HPDE6-E6E7 (cell line): ENCODE measurements at regions not wholly inside any gene's neighbourhood (a gene's known extent, or its start where the extent isn't known, plus 50 kb on each side); places are given as distances from the start of the nearest gene placed in this dataset.

Experiments
- DNase-seq: peaks from one replicate; pipeline ENCODE4 v3.0.0; 2011; ENCODE audit warnings: missing footprints; ENCODE audit errors: extremely low spot score

DNA sequence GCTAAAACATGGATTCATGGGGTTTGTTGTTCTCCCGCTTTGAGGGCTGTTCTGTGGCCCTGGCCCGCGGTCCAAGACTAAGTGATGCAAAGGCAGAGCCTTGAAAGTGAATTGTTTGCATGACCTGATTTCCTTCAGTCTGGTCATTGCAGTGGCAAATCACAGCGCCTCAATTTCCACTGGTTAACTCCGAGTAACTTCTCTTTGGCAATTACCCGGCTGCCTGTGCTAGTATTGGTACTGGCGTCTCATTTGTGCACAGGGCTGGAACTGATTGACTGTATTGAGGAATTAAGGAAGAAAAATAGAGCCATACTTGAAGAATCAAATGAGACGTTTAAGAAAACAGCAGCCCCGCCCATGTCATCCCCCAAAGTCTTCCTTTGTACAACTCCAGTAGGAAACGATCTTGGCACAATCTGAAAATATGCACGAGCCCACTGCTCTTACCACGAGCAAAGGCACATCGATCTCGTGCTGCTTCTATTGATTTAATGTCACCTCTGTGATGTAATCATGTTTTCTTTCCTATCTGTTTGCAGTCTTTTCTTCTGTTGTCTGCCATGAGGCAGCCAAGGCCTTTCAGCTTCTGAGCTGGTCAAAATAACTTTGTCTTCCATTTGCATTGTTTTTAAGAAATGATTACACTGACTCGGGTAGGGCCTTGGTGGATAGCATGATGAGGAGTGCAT, 60.6 kb upstream of the SHH start:
- DNase-seq: no peak

DNA sequence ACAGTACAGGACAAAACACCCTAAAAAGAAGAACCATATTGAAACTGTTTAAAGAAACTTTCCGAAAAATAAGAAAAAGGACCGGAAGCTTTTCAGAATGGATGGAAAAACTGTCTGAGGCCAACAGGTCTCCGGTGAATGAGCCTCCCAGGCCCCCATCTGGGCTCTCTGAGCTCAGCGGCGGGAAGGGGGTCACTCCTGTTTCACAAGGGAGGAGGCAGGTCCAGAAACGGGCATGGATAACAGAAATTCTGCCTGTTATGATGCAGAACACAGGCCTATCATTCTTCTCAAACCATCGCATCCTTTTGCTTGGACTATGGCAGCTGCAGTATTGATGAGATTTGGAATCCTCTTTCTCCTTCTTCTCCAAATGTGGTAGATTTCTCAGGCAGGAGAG, 58.9 kb upstream of the SHH start:
- no peak for DNase-seq

DNA sequence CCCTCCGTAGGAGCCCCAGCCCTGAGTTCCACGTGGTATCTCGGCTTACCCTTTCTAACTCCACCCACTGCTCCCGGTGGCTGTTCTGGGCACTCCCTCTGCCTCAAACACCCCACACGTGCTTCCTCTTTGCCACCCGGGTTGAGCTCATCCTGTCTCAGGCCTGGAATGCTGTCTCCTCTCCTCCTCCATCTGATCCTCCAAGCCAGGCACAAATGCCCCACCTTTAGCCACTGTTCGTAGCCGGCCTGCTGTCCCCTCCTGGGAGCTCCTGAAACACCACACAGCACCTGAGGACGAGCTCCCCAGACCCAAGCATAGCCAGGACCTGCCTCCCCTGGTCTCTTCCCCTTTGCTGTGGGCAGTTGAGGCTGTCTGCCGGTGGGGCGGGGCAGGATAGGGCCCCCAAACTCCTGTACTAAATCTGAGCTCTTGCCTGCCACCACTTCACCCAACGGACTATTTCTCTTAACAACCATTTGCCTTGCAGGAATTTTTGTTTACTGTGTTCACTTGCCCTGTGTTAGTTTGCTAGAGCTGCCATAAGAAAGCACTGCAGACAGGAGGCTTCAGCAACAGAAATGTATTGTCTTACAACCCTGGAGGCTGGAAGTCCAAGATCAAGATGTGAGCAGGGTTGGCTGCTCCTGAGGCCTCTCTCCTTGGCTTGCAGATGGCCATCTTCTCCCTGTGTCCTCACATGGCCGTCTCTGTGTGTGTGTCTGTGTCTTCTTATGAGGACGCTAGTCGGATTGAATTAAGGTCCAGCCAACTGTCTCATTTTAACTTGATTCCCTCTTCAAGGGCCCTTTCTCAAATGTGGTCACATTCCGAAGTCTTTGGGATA, 58.3 kb upstream of the SHH start:
- no peak for DNase-seq

DNA sequence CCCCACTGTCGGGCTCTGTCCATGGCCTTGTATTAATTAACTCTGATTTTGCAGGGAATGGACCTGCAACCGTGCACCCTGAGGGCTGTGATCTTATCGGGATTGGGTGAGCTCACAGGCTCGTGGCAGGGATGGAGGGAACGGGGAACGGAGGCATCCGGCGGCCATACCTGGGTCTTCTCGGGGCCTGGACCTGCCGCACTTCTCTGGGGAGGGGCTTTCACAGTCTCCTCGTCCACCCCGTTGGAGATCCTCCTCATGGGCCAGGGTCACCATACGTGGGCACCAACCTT, 57.5 kb upstream of the SHH start:
- DNase-seq: no peak

DNA sequence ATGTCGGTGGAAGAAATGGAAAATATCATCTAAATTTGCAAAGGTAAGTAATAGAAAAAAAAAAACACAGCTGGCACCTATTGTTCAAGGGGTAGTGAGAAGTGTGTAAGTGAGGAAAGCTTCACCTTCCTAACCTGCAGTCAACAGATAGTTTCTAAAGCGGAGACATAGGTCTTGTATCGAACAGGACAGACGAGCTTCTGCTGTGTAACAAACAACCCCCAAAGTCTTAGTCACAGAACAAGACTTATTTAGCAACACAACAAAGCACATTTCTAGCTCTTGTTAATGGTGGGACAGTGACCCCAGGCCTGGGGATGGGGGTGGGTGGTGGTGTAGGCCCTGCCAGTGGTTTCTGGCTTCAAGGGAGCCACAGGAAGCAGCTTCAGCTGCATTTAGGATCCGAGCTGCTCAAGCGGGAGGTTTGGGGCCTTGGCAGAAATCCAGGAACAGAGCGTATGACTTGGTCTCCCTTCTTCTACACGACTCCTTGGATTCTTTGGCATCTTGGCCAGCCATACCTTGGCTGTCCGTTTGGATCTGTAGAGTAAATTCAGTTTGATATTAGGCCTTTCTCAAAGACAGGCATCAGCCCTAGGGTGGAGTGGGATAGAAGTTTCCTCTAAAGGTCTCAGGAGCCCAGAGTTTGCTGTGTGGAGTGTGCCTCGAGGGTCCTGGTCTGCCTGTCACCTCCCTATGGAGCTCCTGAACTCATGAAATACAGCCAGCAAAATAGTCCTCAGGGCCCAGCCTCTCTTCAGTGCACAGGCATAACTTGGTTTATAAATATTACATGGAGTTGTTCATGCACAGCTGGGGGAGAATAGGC, 56.9 kb upstream of the SHH start:
- DNase-seq: no peak

DNA sequence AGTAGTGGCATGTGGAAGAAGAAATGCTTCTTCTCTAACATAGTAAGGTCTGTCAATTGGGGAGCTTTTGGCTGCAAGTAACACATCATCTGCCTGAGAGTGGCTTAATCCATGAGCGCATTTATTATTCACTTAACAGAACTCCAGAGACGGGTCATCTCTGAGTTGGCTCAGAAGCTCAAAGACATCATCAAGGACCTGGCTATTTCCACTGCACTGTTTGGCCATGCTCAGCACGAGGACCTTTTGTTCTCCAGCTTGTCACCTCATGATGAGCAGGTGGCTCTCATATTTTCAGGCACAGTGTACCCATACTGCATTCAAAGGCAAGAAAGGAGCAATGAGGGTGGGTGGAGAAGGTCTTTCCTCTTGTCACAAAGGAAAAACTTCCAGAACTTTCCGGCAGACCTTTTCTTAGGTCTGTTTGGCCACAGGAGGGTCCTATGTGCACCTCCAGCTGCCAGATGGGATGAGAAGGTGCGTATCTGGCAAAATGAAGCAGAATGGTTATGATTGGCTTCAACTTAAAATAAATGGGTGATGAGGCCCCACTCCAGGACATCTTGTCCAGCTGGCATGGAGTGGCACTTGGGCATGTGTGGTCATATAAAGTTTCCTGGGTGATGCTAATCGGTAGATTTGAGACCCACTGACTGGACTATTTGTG, 55.6 kb upstream of the SHH start:
- no peak for DNase-seq

DNA sequence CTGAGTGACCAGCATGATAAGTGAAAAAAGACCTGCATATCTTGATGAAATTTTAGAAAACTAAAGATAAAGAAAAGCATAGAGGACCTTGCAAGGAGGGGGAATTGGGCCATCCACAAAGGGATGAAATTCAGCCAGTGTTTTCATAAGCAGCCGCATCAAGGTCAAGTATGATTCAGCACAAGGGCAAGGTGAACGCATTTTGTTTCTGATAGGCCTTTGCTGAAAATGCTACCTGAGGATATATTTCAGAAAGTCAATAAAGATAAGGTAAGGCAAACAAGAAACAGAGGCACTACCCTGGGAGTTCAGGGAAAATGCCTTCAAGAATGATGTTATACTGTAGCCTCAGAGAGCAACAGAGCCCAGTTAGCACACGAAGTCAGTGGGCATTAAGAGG, 55.0 kb upstream of the SHH start:
- no peak for DNase-seq

DNA sequence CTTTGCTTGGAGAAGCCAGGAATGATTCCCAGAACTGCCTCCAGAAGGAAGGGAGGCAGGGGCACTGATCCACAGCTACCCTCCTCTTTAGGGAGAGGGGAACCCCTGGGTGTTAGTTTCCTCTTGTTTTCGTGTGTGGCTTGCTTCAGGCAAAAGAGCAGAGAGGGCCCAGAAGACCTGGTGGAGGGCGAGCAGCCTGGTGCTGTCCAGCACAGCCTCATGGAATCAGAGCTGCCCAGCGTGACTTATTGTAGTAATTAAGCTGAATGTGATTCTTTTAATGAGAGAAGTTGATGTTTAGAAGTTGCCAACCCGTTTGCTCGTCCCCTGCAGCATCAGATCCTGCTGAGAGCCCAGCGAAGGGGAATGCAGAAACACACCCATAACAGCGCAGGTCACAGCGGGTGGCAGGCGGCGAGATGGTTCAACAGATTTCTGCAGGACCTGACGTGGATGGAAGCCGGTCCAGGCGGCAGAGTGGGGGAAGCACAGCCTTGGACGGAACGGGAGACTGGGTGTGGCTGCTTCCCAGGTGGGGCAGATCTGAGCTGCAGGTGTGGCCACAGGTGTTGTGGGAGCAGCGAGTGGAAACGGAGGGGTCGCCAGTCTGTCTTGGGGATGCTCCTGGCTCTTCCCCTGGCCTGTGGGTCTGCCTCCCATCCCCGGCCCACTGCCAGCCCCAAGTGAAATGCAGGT, 53.7 kb upstream of the SHH start:
- no peak for DNase-seq

DNA sequence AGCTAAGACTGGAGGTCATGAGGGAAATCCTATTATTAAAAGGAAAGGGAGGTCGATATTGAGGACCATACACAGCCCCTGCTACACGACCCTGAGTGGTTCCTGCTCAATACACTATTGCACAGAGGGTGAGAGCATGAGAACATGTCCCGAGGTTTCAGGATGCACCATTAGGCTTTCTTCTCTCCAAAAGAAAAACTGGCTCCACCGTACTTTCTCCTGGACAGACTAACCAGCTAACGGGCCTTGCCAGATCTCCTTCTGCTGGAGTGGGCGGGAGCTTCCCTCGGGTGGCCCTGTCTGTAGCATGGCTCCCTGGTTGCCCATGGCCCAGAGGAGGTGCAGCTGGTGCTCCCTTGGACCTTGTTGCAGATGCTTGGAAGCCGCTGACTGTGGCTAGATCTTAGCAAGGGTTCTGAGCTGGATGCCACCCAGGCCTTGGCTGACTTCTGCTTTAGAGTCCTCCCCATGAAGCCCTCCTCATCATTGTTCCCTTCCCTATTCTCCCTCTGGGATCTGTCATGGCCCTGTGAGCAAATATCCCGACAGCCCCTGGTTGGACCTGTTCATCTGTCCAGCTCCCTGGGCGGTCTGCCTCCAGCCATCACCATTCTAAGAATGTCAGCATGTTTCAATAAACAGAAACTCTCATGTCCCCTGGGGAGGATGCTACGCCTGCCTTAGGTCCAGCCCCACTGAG, 52.9 kb upstream of the SHH start:
- no peak for DNase-seq

DNA sequence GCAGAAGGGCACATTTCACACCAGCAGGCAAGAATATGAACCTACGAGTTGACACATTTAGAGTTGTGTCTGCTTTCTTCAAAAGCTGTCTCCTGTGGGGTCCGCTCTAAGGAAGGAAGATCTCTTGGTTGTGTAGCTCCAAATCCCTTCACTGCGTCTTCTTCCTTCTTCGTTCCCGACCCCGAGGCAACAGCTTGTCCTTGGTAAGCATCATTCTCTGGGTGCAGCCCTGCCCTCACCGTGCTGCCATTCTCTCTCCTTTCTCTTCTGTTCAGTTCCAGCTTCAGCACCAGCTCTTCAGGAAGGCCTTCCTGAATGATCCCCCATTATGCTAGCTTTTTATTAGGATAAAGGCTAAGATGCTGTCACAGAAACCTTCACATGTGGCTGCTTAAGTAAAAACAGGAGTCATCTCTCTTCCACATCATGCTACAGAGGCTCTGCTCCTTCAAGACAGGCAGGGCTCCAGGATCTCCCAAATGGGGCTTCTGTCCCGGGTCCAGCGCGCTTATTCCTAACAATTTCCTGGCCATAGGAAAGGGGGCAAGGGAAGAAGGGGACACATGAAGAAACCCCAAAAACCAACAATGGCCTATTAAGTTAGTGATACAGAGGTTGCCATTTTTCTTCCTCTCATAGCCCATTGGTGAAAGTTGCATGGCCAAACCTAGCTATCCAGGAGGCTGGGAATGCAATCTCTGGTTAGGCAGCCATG, 52.2 kb upstream of the SHH start:
- DNase-seq: no peak

DNA sequence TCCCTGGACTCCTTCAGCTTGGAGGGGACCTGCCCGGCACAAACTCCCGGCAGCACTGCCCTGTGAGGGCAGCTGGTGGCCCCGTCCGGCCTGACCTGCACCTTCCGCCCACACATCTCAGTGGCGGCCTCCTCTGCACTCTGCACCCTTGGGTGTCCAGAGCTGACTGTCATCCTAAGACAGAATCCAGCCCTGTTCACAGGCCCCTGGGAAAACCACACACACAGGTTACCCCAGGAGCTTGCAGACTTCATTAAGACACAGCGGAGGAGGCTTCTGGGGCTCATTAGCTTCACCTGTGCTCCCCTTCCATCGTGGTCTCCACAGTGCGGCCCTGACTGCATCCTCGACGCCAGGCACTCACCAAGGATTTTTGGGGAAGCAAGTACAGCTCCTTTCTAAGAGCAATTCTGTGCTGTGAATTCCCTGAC, 51.5 kb upstream of the SHH start:
- DNase-seq: no peak

DNA sequence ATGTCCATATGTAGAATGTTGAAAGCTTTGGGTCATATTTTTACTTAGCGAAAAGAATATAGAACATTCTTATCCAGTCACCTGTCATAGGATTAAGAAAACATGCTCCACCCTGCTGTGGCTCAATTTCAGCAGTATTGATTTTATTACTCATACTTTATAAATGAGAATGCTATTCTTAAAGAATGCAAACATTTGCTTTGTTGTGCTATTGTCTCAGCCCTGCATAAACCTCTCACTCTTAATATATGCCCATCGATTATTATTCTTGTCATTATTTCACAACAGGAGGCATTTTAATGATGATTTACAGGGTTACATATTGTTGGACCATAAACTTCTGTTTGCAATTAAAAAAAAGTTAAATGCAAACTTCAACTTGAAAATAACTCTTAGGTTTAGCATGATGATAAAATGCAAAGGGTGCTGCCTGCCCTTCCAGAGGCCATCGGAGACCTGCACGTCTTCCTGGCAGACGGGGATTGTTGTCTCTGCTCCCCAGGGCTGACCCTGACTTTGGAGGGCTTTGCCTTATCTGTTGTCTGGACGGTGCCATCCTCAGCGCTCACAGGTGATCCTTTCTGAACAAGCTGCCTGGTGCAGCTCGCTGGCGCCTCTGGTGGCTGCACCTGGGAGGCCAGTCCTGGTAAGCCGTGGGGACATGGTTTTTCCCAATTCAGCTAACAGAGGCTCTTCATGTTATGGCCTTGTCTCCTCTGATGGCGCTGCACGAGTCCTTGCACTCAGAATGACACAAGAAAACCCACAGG, 50.0 kb upstream of the SHH start:
- no peak for DNase-seq
